ENCODE measurements at regions not wholly inside any gene's neighbourhood (a gene's known extent, or its start where the extent isn't known, plus 50 kb on each side); places are given as distances from the start of the nearest gene placed in this dataset.
A peak's percentile ranks its signal among the peaks of the same experiment; 100 is the strongest.

DNA sequence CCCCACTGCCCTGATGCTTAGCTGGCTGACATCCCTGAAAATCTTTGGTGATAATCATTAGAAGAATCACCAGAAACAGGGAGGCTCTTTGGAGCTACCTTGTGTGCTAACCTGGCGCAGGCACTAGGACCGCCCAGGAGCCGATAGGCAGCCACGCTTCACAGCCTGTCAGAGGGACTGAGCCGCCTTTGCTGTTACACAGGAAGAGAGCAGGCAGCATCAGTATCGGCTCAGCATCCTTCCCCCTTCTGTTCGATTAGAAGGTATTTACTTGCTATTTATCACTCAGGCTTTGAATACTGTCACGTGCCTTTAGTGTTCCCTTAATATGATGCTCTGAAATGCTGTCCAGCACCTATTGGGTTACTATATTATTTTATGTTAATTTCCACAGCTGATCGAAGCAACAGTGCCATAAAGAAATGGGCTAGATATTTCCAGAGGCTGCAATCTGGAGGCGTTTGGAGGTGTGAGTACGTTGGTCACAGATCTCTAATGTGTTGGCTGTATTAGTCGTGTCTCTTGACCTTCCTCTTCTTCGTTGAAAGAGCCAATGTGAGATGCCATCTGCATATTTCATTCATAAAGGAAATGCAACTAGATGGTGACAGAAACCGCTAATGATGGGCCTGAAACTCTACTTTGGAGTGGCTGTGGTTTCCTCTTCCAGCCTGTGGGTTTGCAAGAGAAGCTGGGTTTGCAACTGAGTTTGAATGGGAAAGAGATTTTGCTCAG is 110.4 kb upstream of the RAB27B start:
- no peak for DNase-seq (ENCODE audit: low spot score)

GRCh38 chr18:54718408-54718773 is 109.9 kb upstream of the RAB27B start:
- DNase-seq (ENCODE audit: low spot score), result no peak

DNA sequence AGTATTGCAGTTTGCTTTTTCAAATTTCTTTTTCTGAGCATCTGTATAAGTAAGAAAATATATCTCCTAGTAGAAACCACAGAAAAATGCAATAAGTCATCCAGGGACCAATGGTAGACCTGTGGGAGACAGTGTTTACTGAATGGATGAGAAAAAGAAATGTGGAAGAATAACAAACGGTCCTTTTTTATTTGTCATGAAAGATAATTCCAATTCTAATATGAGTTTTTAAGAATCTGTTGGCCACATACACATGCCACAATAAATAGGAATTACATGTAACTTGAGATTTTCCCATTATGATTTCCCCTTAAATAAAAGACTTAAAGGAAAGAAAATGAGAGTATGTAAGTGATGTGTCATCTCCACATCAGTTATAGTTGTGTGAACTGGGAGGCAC is 107.7 kb upstream of the RAB27B start:
- DNase-seq (ENCODE audit: low spot score), result no peak

- no peak for DNase-seq (ENCODE audit: low spot score)
Observed at GRCh38 chr18:54726143-54726542, 102.1 kb upstream of the RAB27B start.

- DNase-seq (ENCODE audit: low spot score), result peak; percentile 63
Observed at GRCh38 chr18:54734059-54734458, 94.2 kb upstream of the RAB27B start.

- DNase-seq (ENCODE audit: low spot score), result no peak
Observed at GRCh38 chr18:54736981-54737380, 91.3 kb upstream of the RAB27B start.

DNA sequence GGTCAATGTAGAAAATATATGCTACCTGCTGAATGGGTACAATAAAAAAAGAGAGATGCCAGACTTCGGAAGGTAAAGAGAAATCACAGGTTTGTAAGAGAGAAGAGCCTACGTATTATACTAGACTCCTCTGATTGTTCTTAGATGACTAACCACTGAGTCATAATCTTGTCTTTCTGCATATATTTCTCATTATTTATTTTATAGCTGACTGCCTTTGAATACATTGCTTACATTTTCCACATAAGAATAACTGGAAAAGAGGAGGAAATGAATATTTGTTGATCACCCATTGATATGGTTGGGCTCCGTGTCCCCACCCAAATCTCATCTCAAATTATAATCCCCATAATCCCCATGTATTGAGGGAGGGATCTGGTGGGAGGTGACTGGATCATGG is 90.3 kb upstream of the RAB27B start:
- DNase-seq (ENCODE audit: low spot score), result no peak

GRCh38 chr18:54739476-54739875 is 88.8 kb upstream of the RAB27B start:
- DNase-seq (ENCODE audit: low spot score), result no peak

DNA sequence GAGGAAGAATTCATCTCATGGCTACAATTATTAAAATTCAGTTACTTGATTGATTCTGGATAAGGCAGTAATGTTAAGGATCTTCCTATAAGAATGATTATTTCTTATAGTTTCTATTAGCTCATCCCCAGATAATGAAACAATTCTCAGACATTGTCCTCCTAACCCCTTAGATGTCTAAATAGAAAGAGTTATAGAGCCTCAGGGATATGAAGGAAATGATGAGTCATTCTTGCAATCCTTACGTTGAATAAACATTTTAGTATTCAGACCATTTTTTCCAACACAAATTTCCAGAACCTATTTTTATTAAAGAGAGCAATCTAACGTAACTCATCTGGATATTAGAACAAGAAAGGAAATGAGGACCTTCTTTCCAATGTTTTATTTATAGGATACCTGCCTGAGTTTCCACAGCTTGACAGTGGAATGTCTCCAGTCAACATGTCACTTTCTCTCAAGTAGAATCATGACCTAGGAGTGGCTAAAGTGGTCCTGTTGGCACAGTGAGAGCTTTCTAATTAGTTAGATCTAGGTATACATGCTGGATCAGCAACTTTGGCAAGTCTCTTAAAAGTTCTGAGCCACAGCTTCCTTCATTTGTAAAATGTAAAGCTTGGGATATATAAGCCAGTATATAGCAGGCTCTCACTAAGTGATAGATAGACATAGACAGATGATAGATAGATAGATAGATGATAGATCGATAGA is 88.0 kb upstream of the RAB27B start:
- no peak for DNase-seq (ENCODE audit: low spot score)

DNA sequence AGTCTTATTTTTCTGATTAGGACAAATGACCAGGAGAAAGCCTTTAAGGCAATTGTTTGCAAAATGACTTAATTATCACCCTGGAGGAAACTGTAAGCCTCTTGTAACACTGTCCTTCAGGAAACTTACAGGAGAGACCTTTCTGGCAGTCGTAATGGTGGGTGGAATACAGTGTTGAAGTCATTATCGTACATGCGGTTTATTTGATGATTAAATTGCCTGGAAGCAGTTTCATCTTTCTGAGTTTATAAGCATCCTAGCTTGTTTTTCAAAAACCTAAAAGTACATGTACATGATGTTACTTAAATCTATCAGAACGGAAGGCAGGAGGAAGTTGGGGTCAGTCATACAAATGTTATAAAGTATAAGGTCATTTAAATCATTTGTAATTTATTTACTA is 86.2 kb upstream of the RAB27B start:
- no peak for DNase-seq (ENCODE audit: low spot score)

DNA sequence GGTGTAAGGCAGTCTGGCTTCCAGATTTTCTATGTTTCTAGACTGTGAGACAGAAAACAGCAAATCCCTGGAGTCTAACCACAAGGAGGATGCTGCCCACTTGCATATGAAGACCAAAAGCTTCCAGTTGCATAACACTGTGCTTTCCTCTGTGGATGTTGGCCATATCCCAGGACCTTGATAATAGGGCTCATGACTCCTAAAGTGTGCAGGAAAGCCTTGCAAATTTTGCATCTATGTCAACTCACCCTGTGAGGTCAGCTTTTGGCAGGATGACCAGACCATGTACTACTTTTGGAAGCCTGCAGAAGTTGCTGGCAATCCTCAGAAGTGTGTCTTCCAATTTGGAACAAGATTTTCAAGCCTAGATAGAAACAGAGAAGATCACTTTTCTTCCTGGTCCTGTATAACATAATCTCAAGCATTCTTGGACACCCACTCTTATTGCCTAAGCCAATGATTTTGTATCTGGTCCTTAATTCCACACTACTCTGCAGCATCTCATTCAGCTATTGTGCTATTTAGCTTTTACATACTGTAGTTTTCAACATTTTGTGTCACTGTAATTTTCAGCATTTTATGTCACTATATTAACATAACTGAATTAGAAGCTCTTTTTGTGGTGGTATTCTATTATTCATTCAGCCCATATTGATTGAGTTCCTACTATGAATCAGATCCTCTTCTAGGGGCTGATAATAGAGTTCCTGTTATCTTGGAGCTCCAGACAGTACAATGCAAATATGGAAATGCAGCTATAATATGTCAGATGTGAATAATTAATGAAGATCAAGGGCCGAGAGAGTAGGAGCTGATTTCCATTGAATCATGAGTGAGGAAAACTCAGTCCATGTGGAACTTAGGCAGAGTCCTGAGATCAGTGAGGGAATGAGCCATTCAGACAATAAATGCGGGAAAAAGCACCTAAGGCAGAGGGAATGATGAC is 85.3 kb upstream of the RAB27B start:
- DNase-seq (ENCODE audit: low spot score), result peak; percentile 61

DNA sequence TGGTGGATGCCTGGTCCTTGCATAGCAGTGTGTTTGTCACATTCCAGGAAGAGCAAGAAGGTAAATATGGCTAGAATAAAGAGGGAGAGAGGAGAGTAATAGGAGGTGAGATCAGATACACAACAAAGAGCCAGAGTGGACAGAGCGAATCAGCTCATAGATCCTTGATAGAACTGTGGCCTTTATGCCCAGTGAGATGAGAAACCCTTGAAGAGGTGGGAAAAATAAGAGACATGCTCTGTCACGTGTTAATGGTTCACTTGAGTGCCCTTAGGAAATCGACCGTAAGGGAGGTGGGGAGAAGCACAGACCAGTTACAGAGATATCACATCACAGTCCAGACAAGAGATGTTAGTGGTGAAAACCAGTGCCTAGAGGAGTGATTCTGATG is 84.7 kb upstream of the RAB27B start:
- no peak for DNase-seq (ENCODE audit: low spot score)

GRCh38 chr18:54749291-54749690 is 79.0 kb upstream of the RAB27B start:
- no peak for DNase-seq (ENCODE audit: low spot score)

GRCh38 chr18:54750350-54750749 is 77.9 kb upstream of the RAB27B start:
- DNase-seq (ENCODE audit: low spot score), result no peak

DNA sequence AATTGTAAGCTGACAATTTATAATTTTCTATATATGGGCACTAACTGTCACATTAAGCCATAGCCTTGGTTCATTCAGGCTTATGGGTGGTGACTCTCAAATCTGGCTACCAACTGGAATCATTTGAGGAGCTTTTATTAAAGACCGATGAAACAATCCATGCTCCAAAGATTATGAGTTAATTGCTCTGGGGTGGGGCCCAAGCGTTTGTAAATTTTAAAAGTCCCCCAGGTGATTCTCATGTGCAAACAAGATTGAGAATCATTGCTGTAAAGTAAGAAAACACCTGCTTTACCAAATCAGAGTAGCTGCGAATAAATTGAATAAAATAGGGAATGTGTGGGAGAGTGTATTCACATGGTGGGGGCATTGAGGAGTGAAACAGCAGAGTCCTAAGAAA is 76.1 kb upstream of the RAB27B start:
- no peak for DNase-seq (ENCODE audit: low spot score)

DNA sequence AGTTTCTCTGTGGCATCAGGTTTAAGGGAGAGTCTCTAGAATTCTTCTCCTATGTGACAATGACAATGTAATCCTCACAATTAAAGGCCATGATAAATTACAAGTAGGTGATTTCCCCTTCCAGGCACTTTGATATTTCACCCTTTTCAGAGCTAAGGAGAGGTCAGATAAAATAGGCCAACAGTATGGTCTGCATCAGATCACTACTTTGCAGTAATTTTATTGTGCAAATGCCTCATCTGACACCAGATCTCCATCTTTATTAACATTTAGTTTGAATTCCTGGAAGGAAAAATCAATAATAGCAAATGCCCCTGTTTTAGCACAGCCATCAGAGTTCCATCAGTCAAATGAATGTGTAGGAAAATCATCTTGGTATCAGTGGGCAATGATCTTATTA is 72.8 kb upstream of the RAB27B start:
- DNase-seq (ENCODE audit: low spot score), result no peak

- no peak for DNase-seq (ENCODE audit: low spot score)
Observed at GRCh38 chr18:54762386-54762785, 65.9 kb upstream of the RAB27B start.

DNA sequence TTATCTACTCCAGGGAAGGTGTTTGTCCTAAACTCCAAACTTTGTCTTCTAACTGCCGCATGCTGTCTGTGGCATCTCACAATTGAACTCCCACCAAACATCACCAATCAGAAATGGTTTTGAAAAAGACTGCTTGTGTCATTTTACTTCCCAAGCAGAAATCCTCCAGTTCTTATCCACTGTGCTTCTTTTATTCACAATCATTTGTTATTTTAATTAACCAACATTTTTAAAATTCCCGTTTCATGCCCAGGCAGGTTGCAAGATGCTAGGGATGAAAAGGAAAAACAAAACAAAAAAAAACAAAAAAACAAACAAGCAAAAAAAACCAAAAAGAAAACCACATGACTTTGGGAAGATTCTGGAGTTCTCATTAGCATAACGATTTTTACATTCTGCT is 63.5 kb upstream of the RAB27B start:
- DNase-seq (ENCODE audit: low spot score), result no peak

DNA sequence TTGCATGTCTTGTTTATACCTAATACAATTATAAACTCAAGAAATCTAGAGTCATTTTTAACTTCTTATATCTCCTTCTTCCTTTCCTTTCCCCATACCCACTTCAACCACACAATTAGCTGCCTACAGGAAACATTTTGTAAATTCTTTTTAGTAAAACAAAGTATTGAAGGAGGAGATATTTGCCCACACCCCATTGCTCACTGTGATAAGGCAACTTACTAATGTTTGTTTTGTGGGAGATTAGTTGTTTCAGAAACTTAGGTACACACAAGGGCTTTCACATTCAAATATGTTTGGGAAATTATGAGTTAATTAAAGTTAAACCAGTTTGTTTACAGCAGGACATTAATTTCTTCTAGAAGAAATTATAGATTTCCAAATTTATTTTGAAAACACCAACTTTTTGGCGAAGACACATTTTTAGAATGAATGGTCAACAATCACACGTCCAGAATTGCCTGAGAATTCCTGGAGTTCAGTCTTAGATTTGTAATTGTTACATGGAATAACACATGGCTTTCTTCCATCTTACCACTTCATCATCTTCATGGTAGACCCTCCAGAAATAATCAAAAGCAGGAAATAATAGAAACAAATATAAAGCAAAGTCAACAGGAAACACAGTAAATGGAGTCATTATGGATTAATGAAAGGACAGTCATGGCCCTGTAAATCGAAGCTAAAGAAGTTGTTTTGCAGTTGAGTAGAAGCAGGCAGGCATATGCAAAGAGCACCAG is 62.5 kb upstream of the RAB27B start:
- DNase-seq (ENCODE audit: low spot score), result no peak

DNA sequence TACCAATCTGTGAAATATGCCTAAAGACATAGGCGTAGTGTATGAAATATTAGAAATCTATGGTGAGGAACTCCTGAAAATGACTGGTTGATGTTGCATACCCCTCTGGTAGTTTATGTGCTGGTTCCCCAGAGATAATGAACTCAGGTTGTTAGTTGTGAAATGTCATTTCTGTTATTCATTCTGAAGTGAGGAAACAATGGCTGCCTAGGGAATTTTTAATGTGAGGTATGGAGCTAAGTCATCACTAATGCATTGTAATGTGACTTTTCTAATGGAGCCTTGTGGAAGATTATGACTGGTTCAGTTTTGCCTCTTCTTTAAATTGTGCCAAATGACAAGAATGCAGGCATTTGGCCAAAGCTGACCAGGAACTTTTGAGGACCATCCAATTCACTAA is 61.6 kb upstream of the RAB27B start:
- DNase-seq (ENCODE audit: low spot score), result no peak

GRCh38 chr18:54767098-54767497 is 61.2 kb upstream of the RAB27B start:
- DNase-seq (ENCODE audit: low spot score), result no peak
